GM18909 (cell line): ENCODE measurements at regions not wholly inside any gene's neighbourhood (a gene's known extent, or its start where the extent isn't known, plus 50 kb on each side); places are given as distances from the start of the nearest gene placed in this dataset.
"Not testable (repeated sequence)": the region's sequence is repeated elsewhere in the genome, so short reads cannot be mapped to it uniquely, and the experiment has no call there.

ENCODE experiments used
- ATAC-seq: cut with Tn5 transposase; IDR thresholded peaks from one replicate; pipeline ENCODE4 v1.9.1; 2021; ENCODE audit warnings: mild to moderate bottlenecking; ENCODE audit not compliant: unreplicated experiment, poor library complexity

GRCh38 chr2:146720170-146720569 is 1124.7 kb upstream of the ACVR2A start:
- ATAC-seq = no peak

- ATAC-seq = no peak
Observed at GRCh38 chr2:146716591-146716990, 1128.2 kb upstream of the ACVR2A start.

GRCh38 chr2:146709004-146709403 is 1135.8 kb upstream of the ACVR2A start:
- no peak for ATAC-seq

- ATAC-seq = no peak
Observed at GRCh38 chr2:146701183-146701582, 1143.6 kb upstream of the ACVR2A start.

GRCh38 chr2:146697307-146697706 is 1147.5 kb upstream of the ACVR2A start:
- ATAC-seq = no peak

- not testable (repeated sequence) for ATAC-seq
Observed at GRCh38 chr2:146696787-146697186, 1148.0 kb upstream of the ACVR2A start.

- ATAC-seq = no peak
Observed at GRCh38 chr2:146681991-146682390, 1162.8 kb upstream of the ACVR2A start.

- ATAC-seq = no peak
Observed at GRCh38 chr2:146678516-146678915, 1166.3 kb upstream of the ACVR2A start.

GRCh38 chr2:146677280-146677679 is 1167.5 kb upstream of the ACVR2A start:
- ATAC-seq = no peak

GRCh38 chr2:146669735-146670134 is 1175.1 kb upstream of the ACVR2A start:
- no peak for ATAC-seq

GRCh38 chr2:146666340-146666739 is 1178.5 kb upstream of the ACVR2A start:
- ATAC-seq = no peak

- no peak for ATAC-seq
Observed at GRCh38 chr2:146665800-146666199, 1179.0 kb upstream of the ACVR2A start.

- no peak for ATAC-seq
Observed at GRCh38 chr2:146661473-146662096, 1183.2 kb upstream of the ACVR2A start.

GRCh38 chr2:146659976-146660375 is 1184.9 kb upstream of the ACVR2A start:
- no peak for ATAC-seq

GRCh38 chr2:146652311-146652710 is 1192.5 kb upstream of the ACVR2A start:
- no peak for ATAC-seq

- no peak for ATAC-seq
Observed at GRCh38 chr2:146651361-146651760, 1193.5 kb upstream of the ACVR2A start.

- no peak for ATAC-seq
Observed at GRCh38 chr2:146642066-146642465, 1202.8 kb upstream of the ACVR2A start.

GRCh38 chr2:146634230-146635097 is 1210.4 kb upstream of the ACVR2A start:
- no peak for ATAC-seq

GRCh38 chr2:146633159-146633558 is 1211.7 kb upstream of the ACVR2A start:
- ATAC-seq = no peak

- no peak for ATAC-seq
Observed at GRCh38 chr2:146632707-146633106, 1212.1 kb upstream of the ACVR2A start.

- ATAC-seq = no peak
Observed at GRCh38 chr2:146624430-146625160, 1220.2 kb upstream of the ACVR2A start.
